Vagina (tissue), 2 donors: ENCODE measurements at regions not wholly inside any gene's neighbourhood (a gene's known extent, or its start where the extent isn't known, plus 50 kb on each side); places are given as distances from the start of the nearest gene placed in this dataset.

Experiments used
- CTCF ChIP-seq, 3 experiments: fragments of 450-650 bp in 2 of 3; fragments of 200-600 bp in 1 of 3; sonication (generic) in 1 of 3; IDR thresholded peaks; one replicate each; pipeline ENCODE4 v1.5.1; 2017 to 2019; ENCODE audit warnings: antibody characterized with exemption in 3 of 3, mild to moderate bottlenecking in 2 of 3, moderate library complexity in 2 of 3
- POLR2AphosphoS5 ChIP-seq, 2 donors: sonication (generic); formaldehyde crosslinking; IDR thresholded peaks; one replicate each; pipeline ENCODE4 v1.9.0; 2017; ENCODE audit warnings: antibody characterized with exemption in 2 of 2, mild to moderate bottlenecking in 2 of 2, low read depth in 1 of 2; ENCODE audit not compliant: insufficient read depth in 1 of 2

GRCh38 chrX:42975906-42976305, 197.9 kb upstream of the PPP1R2C start:
- no peak for TF ChIP-seq CTCF (IDR thresholded peaks at IDR 0.05)
- no peak for TF ChIP-seq POLR2AphosphoS5 (IDR thresholded peaks at IDR 0.05; ENCODE audit: insufficient read depth in 1 of 2, low read depth in 1 of 2)
